Loucy (cell line): ENCODE measurements at regions not wholly inside any gene's neighbourhood (a gene's known extent, or its start where the extent isn't known, plus 50 kb on each side); places are given as distances from the start of the nearest gene placed in this dataset.

Experiments
- H2AFZ ChIP-seq: fragments of 200-600 bp; sonication (generic); 2 replicates; pipeline ENCODE4 v1.6.0; 2016; ENCODE audit warnings: antibody characterized with exemption, mild to moderate bottlenecking, low read length, moderate library complexity
- H3F3A ChIP-seq: fragments of 200-600 bp; 2 replicates; pipeline ENCODE4 v1.6.0; 2016; ENCODE audit warnings: antibody characterized with exemption, low read depth, mild to moderate bottlenecking
- H3K27me3 ChIP-seq: fragments of 200-600 bp; sonication (generic); 2 replicates; pipeline ENCODE4 v1.6.1; 2014; ENCODE audit warnings: low read length, mild to moderate bottlenecking; ENCODE audit not compliant: insufficient read depth, poor library complexity, severe bottlenecking
- H3K36me3 ChIP-seq: fragments of 200-600 bp; sonication (generic); 2 replicates; pipeline ENCODE4 v1.6.1; 2016; ENCODE audit warnings: low read length; ENCODE audit not compliant: insufficient read depth
- H3K4me1 ChIP-seq: fragments of 200-600 bp; sonication (generic); 2 replicates; pipeline ENCODE4 v1.5.1; 2014; ENCODE audit warnings: low read length, mild to moderate bottlenecking; ENCODE audit not compliant: insufficient read depth, poor library complexity, severe bottlenecking
- H3K4me2 ChIP-seq: fragments of 200-600 bp; sonication (generic); 2 replicates; pipeline ENCODE4 v1.6.0; 2014; ENCODE audit warnings: antibody characterized with exemption, low read length, low read depth, mild to moderate bottlenecking; ENCODE audit not compliant: poor library complexity, severe bottlenecking
- H3K4me3 ChIP-seq: fragments of 200-600 bp; sonication (generic); 2 replicates; pipeline ENCODE4 v1.5.1; 2014; ENCODE audit warnings: low read length, mild to moderate bottlenecking, mixed read lengths; ENCODE audit not compliant: poor library complexity, severe bottlenecking
- H3K79me2 ChIP-seq: fragments of 200-600 bp; sonication (generic); 2 replicates; pipeline ENCODE4 v1.6.1; 2014; ENCODE audit warnings: low read length; ENCODE audit not compliant: insufficient read depth
- H3K9ac ChIP-seq: fragments of 200-600 bp; sonication (generic); 2 replicates; pipeline ENCODE4 v1.6.0; 2014; ENCODE audit warnings: mild to moderate bottlenecking, low read depth, low read length, moderate library complexity; ENCODE audit not compliant: poor library complexity, severe bottlenecking
- H3K9me2 ChIP-seq: fragments of 200-600 bp; sonication (generic); replicated peaks from 2 replicates; pipeline ENCODE4 v1.6.1; 2016; ENCODE audit warnings: low read depth, low read length, mixed read lengths
- H3K9me3 ChIP-seq: fragments of 200-600 bp; sonication (generic); 2 replicates; pipeline ENCODE4 v1.6.1; 2014; ENCODE audit warnings: mild to moderate bottlenecking, antibody characterized with exemption, low read length, low read depth; ENCODE audit not compliant: insufficient read depth
- H4K20me1 ChIP-seq: fragments of 200-600 bp; sonication (generic); 2 replicates; pipeline ENCODE4 v1.6.0; 2014; ENCODE audit warnings: antibody characterized with exemption, low read length, mild to moderate bottlenecking; ENCODE audit not compliant: insufficient read depth, poor library complexity, severe bottlenecking
- EZH2phosphoT487 ChIP-seq: fragments of 200-600 bp; IDR thresholded peaks from 2 replicates; pipeline ENCODE4 v1.6.1; 2018; ENCODE audit warnings: antibody characterized with exemption, mild to moderate bottlenecking, moderate library complexity, borderline replicate concordance
- TF ChIP-seq, protein P1 (sequence below): fragments of 200-600 bp; sonication (generic); conservative IDR thresholded peaks from 2 replicates; pipeline ENCODE4 v1.5.1; 2014; ENCODE audit warnings: mild to moderate bottlenecking, antibody characterized with exemption, low read length

DNA sequence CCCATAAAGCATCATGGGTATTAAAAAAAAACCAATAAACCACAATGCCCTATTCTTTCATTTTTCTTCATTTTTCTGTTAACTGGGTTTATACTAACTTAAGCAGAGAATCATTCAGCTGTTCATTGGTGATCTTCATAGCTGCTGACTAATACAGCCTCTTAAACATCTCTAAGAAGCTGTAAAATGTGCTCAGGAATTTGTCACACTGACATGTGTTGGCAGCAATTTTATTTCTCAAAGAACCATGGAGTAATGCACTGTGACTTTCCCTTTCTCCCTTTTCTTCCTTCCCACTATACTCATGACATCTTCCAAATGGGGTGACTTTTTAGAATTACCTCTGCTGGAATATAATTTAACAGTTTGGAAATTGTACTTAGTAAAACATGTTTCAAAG lies 315.4 kb downstream of the ANTXR2 start:
- no peaks in the 10 kb centered on the region for H3K36me3 ChIP-seq
- no peaks in the 10 kb centered on the region for H3K27me3 ChIP-seq
- peaks cover 8% of the 10 kb centered on the region for H3K4me1 ChIP-seq
- TF ChIP-seq EZH2phosphoT487, result no peak
- TF ChIP-seq, protein P1, sequence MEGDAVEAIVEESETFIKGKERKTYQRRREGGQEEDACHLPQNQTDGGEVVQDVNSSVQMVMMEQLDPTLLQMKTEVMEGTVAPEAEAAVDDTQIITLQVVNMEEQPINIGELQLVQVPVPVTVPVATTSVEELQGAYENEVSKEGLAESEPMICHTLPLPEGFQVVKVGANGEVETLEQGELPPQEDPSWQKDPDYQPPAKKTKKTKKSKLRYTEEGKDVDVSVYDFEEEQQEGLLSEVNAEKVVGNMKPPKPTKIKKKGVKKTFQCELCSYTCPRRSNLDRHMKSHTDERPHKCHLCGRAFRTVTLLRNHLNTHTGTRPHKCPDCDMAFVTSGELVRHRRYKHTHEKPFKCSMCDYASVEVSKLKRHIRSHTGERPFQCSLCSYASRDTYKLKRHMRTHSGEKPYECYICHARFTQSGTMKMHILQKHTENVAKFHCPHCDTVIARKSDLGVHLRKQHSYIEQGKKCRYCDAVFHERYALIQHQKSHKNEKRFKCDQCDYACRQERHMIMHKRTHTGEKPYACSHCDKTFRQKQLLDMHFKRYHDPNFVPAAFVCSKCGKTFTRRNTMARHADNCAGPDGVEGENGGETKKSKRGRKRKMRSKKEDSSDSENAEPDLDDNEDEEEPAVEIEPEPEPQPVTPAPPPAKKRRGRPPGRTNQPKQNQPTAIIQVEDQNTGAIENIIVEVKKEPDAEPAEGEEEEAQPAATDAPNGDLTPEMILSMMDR, result no peak
- no peak overlapping the region for H3K4me3 ChIP-seq
- H3K9ac ChIP-seq, result no peak overlapping the region
- H4K20me1 ChIP-seq, result no peaks in the 10 kb centered on the region
- no peaks in the 10 kb centered on the region for H3K9me3 ChIP-seq
- H3F3A ChIP-seq, result no peaks in the 10 kb centered on the region
- no peak overlapping the region for H2AFZ ChIP-seq
- H3K79me2 ChIP-seq, result no peaks in the 10 kb centered on the region
- no peak overlapping the region for H3K4me2 ChIP-seq
- no peaks in the 10 kb centered on the region for H3K9me2 ChIP-seq

- Histone ChIP-seq H3K36me3 (no peaks in the 10 kb centered on the region), H3F3A (no peaks in the 10 kb centered on the region), H3K9me2 (no peaks in the 10 kb centered on the region), H2AFZ (no peak overlapping the region), H3K9me3 (no peaks in the 10 kb centered on the region), H3K4me3 (no peak overlapping the region), H3K9ac (no peak overlapping the region), H3K27me3 (no peaks in the 10 kb centered on the region), H3K4me2 (no peak overlapping the region), H4K20me1 (no peaks in the 10 kb centered on the region), H3K4me1 (peaks cover 8% of the 10 kb centered on the region), H3K79me2 (no peaks in the 10 kb centered on the region)
- TF ChIP-seq EZH2phosphoT487, result no peak
- TF ChIP-seq, protein P1, result no peak
Measured at GRCh38 chr4:79756140-79756895, 316.7 kb downstream of the ANTXR2 start.

DNA sequence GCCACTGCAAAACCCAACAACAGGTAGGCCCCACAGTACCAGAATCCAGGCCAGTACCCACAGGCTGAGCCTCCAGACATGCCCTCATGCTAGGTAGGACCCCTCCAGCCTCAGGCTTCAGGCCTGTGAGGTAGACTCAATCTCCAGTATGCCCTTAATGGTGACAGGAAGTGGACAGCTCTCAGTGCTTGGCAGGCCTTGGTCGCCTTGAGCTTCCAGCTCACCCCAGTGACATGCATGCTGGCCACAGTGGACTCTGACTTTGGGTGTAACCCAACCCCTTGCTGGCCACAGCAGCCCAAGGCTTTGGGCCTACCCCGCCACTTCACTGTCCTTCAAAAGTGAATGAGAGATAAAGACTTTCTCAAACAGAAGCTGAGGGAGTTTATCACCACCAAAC lies 324.2 kb downstream of the ANTXR2 start:
- Histone ChIP-seq H3K9ac (no peak overlapping the region), H3K27me3 (no peaks in the 10 kb centered on the region), H3K4me2 (no peak overlapping the region), H3K4me3 (no peak overlapping the region), H3K9me2 (no peaks in the 10 kb centered on the region), H3K79me2 (no peaks in the 10 kb centered on the region), H2AFZ (no peak overlapping the region), H3K9me3 (no peaks in the 10 kb centered on the region), H3K4me1 (peaks cover 2% of the 10 kb centered on the region), H3F3A (no peaks in the 10 kb centered on the region), H4K20me1 (no peaks in the 10 kb centered on the region), H3K36me3 (no peaks in the 10 kb centered on the region)
- no peak for TF ChIP-seq EZH2phosphoT487
- TF ChIP-seq, protein P1, result no peak
